MCF 10A (cell line): ENCODE measurements at regions not wholly inside any gene's neighbourhood (a gene's known extent, or its start where the extent isn't known, plus 50 kb on each side); places are given as distances from the start of the nearest gene placed in this dataset.

Experiments
- BruUV-seq: library from RNA; stranded (reverse); fragments of 400-500 nt; replicated peaks from 2 replicates; lab custom pipeline; 2021; lab: Mats Ljungman, UMichigan
- CTCF ChIA-PET: fragments of 300-600 bp; sonication (Branson Sonifier 250); formaldehyde crosslinking; extraction: SDS; loops from one replicate; lab custom pipeline; 2021; ENCODE audit warnings: antibody characterized with exemption, inconsistent platforms; lab: Yijun Ruan, JAX
- POLR2A ChIA-PET: fragments of 300-600, 350-650 bp; sonication (Branson Sonifier 250); formaldehyde crosslinking; extraction: SDS; loops from one replicate; lab custom pipeline; 2020; ENCODE audit warnings: antibody characterized with exemption, inconsistent platforms; lab: Yijun Ruan, JAX
- DNase-seq: peaks from one replicate; pipeline ENCODE4 v3.0.0-alpha.2; 2018; ENCODE audit not compliant: unreplicated experiment
- H3K27ac Mint-ChIP-seq: one replicate; pipeline ENCODE4 v1.8.0; 2022; ENCODE audit warnings: mild to moderate bottlenecking, low read depth, mixed read lengths; ENCODE audit not compliant: unreplicated experiment
- H3K27me3 Mint-ChIP-seq: one replicate; pipeline ENCODE4 v1.8.0; 2022; ENCODE audit warnings: mixed read lengths; ENCODE audit not compliant: insufficient read depth, unreplicated experiment
- H3K36me3 Mint-ChIP-seq: one replicate; pipeline ENCODE4 v1.8.0; 2022; ENCODE audit warnings: mild to moderate bottlenecking, moderate library complexity, mixed read lengths; ENCODE audit not compliant: insufficient read depth, unreplicated experiment
- H3K4me1 Mint-ChIP-seq: one replicate; pipeline ENCODE4 v1.8.0; 2022; ENCODE audit warnings: mixed read lengths; ENCODE audit not compliant: insufficient read depth, unreplicated experiment
- H3K4me3 Mint-ChIP-seq: one replicate; pipeline ENCODE4 v1.8.0; 2022; ENCODE audit warnings: mild to moderate bottlenecking, moderate library complexity, mixed read lengths; ENCODE audit not compliant: unreplicated experiment
- H3K9me3 Mint-ChIP-seq: one replicate; pipeline ENCODE4 v1.8.0; 2022; ENCODE audit warnings: mixed read lengths; ENCODE audit not compliant: unreplicated experiment
- CTCF ChIP-seq: fragments of 200-600 bp; IDR thresholded peaks from one replicate; pipeline ENCODE4 v1.8.0; 2022; ENCODE audit warnings: antibody characterized with exemption, mild to moderate bottlenecking; ENCODE audit not compliant: unreplicated experiment
- intact Hi-C: fragments of 100-400 bp; cut with micrococcal nuclease; formaldehyde crosslinking; loops from 2 replicates; pipeline ENCODE4 v1.14.1; 2022

GRCh38 chr14:51160871-51161270, 66.0 kb upstream of the TRIM9 start:
- H3K27ac Mint-ChIP-seq = no peak overlapping the region
- CTCF ChIA-PET = no interaction called here
- H3K36me3 Mint-ChIP-seq = no peaks in the 10 kb centered on the region
- H3K9me3 Mint-ChIP-seq = no peaks in the 10 kb centered on the region
- no peak for DNase-seq
- H3K4me3 Mint-ChIP-seq = no peak overlapping the region
- BruUV-seq = no TSS peak
- H3K27me3 Mint-ChIP-seq = no peaks in the 10 kb centered on the region
- H3K4me1 Mint-ChIP-seq = no peaks in the 10 kb centered on the region
- TF ChIP-seq CTCF = no peak
- intact Hi-C loops = no loop called here
- POLR2A ChIA-PET = no interaction called here

- no peak for TF ChIP-seq CTCF
- Mint-ChIP-seq H3K9me3 (no peaks in the 10 kb centered on the region), H3K4me1 (peaks cover 11% of the 10 kb centered on the region), H3K36me3 (peaks cover 6% of the 10 kb centered on the region), H3K27ac (no peak overlapping the region), H3K4me3 (no peak overlapping the region), H3K27me3 (no peaks in the 10 kb centered on the region)
- intact Hi-C loops = no loop called here
- ChIA-PET CTCF (interaction anchor here (0.7 kb wide), 1 partner anchor 309 kb away, joined by 5 read pairs; no protein-coding TSS in a partner anchor), POLR2A (no interaction called here)
- DNase-seq = no peak
- BruUV-seq = no TSS peak
Measured at GRCh38 chr14:51165415-51165814, 70.5 kb upstream of the TRIM9 start.

- no peak overlapping the region for H3K4me3 Mint-ChIP-seq
- ChIA-PET POLR2A (interaction anchor here (0.7 to 1.2 kb wide), 3 partner anchors 12 to 389 kb away, joined by 3 to 4 read pairs (median 3); no protein-coding TSS in a partner anchor), CTCF (no interaction called here)
- TF ChIP-seq CTCF = no peak
- peak; percentile 39 for DNase-seq
- H3K9me3 Mint-ChIP-seq = no peaks in the 10 kb centered on the region
- H3K27ac Mint-ChIP-seq = no peak overlapping the region
- H3K27me3 Mint-ChIP-seq = no peaks in the 10 kb centered on the region
- no TSS peak for BruUV-seq
- peaks cover 11% of the 10 kb centered on the region for H3K4me1 Mint-ChIP-seq
- intact Hi-C loops = no loop called here
- peaks cover 6% of the 10 kb centered on the region for H3K36me3 Mint-ChIP-seq
Measured at GRCh38 chr14:51167587-51168214, 72.3 kb upstream of the TMX1 start.

- H3K36me3 Mint-ChIP-seq = peaks cover 6% of the 10 kb centered on the region
- DNase-seq = no peak
- peaks cover 11% of the 10 kb centered on the region for H3K4me1 Mint-ChIP-seq
- no TSS peak for BruUV-seq
- no peaks in the 10 kb centered on the region for H3K9me3 Mint-ChIP-seq
- TF ChIP-seq CTCF = no peak
- H3K27me3 Mint-ChIP-seq = peaks cover under 1% of the 10 kb centered on the region
- intact Hi-C loops = no loop called here
- POLR2A ChIA-PET = interaction anchor here (0.7 to 1.2 kb wide), 2 partner anchors 12 to 20 kb away, joined by 3 to 4 read pairs; no protein-coding TSS in a partner anchor
- H3K27ac Mint-ChIP-seq = no peak overlapping the region
- CTCF ChIA-PET = interaction anchor here (0.9 kb wide), 1 partner anchor 51 kb away, joined by 5 read pairs; no protein-coding TSS in a partner anchor
- H3K4me3 Mint-ChIP-seq = no peak overlapping the region
Measured at GRCh38 chr14:51168215-51168613, 71.8 kb upstream of the TMX1 start.
